Activated CD8-positive, alpha-beta T cell treated with anti-CD3 and anti-CD28 coated beads for 36 hours (primary cell): ENCODE measurements at regions not wholly inside any gene's neighbourhood (a gene's known extent, or its start where the extent isn't known, plus 50 kb on each side); places are given as distances from the start of the nearest gene placed in this dataset.

Experiments
- ATAC-seq: fragments of 200-7000 bp; cut with Tn5 transposase; one replicate; pipeline ENCODE4 v1.10.0; 2021; ENCODE audit warnings: mild to moderate bottlenecking, moderate library complexity
- CTCF ChIA-PET: fragments of 350-600 bp; sonication (Branson Sonifier 250); formaldehyde crosslinking; loops from one replicate; lab custom pipeline; 2021; ENCODE audit warnings: antibody characterized with exemption; lab: Charles Lee
- POLR2A ChIA-PET: fragments of 350-600 bp; sonication (Branson Sonifier 250); formaldehyde crosslinking; loops from one replicate; lab custom pipeline; 2021; ENCODE audit warnings: antibody characterized with exemption; lab: Charles Lee
- DNase-seq: peaks from one replicate; pipeline ENCODE4 v3.0.0-alpha.2; 2020
- H3K27ac Mint-ChIP-seq: one replicate; pipeline ENCODE4 v1.8.0; 2021; ENCODE audit warnings: mild to moderate bottlenecking, mixed read lengths
- H3K27me3 Mint-ChIP-seq: one replicate; pipeline ENCODE4 v1.8.0; 2021; ENCODE audit warnings: mixed read lengths
- H3K36me3 Mint-ChIP-seq: one replicate; pipeline ENCODE4 v1.8.0; 2021; ENCODE audit warnings: low read depth, mixed read lengths
- H3K4me1 Mint-ChIP-seq: one replicate; pipeline ENCODE4 v1.8.0; 2021; ENCODE audit warnings: low read depth, mixed read lengths
- H3K4me3 Mint-ChIP-seq: one replicate; pipeline ENCODE4 v1.8.0; 2021; ENCODE audit warnings: mild to moderate bottlenecking, moderate library complexity, mixed read lengths
- H3K9me3 Mint-ChIP-seq: one replicate; pipeline ENCODE4 v1.8.0; 2021; ENCODE audit warnings: mixed read lengths
- intact Hi-C: fragments of 100-400 bp; cut with micrococcal nuclease; formaldehyde crosslinking; loops from one replicate; pipeline ENCODE4 v1.10.0; 2022
- TF ChIP-seq, protein P1 (sequence below): fragments of 200-600 bp; IDR thresholded peaks from one replicate; pipeline ENCODE4 v1.8.0; 2022; ENCODE audit warnings: antibody characterized with exemption, mild to moderate bottlenecking

GRCh38 chr12:105462831-105463230 lies 132.3 kb downstream of the C12orf75 start:
- CTCF ChIA-PET = no interaction called here
- POLR2A ChIA-PET = interaction anchor here (0.7 kb wide), 1 partner anchor 241 kb away, joined by 3 read pairs; no protein-coding TSS in a partner anchor
- no peak overlapping the region for H3K4me3 Mint-ChIP-seq

DNA sequence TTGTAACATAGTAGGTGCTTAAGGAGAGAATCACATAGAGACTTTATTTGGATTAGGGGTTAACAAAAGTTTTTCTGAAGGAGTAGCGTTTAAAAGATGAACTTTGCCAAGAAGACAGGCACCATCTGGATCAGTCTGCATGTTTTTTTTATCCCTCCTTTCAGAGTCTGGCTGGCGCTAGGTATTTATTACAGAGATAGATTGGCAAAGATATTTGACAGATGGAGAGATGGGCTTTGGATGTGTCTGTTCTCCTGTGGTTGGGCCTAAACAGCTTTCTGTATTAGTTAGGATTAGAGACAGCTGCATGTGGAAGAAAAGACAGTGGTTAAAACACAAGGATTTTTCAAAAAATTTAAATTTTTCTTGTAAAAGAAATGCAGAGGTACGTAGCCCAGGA lies 133.9 kb downstream of the C12orf75 start:
- ChIA-PET CTCF (no interaction called here), POLR2A (no interaction called here)
- H3K4me1 Mint-ChIP-seq = no peaks in the 10 kb centered on the region
- no peak overlapping the region for H3K27ac Mint-ChIP-seq
- intact Hi-C loops = no loop called here
- H3K4me3 Mint-ChIP-seq = no peak overlapping the region
- no peaks in the 10 kb centered on the region for H3K9me3 Mint-ChIP-seq
- TF ChIP-seq, protein P1, sequence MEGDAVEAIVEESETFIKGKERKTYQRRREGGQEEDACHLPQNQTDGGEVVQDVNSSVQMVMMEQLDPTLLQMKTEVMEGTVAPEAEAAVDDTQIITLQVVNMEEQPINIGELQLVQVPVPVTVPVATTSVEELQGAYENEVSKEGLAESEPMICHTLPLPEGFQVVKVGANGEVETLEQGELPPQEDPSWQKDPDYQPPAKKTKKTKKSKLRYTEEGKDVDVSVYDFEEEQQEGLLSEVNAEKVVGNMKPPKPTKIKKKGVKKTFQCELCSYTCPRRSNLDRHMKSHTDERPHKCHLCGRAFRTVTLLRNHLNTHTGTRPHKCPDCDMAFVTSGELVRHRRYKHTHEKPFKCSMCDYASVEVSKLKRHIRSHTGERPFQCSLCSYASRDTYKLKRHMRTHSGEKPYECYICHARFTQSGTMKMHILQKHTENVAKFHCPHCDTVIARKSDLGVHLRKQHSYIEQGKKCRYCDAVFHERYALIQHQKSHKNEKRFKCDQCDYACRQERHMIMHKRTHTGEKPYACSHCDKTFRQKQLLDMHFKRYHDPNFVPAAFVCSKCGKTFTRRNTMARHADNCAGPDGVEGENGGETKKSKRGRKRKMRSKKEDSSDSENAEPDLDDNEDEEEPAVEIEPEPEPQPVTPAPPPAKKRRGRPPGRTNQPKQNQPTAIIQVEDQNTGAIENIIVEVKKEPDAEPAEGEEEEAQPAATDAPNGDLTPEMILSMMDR = no peak
- ATAC-seq (no peak), DNase-seq (no peak)
- H3K27me3 Mint-ChIP-seq = peaks cover 5% of the 10 kb centered on the region
- no peaks in the 10 kb centered on the region for H3K36me3 Mint-ChIP-seq

More at GRCh38 chr12:105462831-105463230, 132.3 kb downstream of the C12orf75 start:
- no peak overlapping the region for H3K27ac Mint-ChIP-seq
- H3K9me3 Mint-ChIP-seq = no peaks in the 10 kb centered on the region
- intact Hi-C loops = no loop called here
- no peak for ATAC-seq
- no peaks in the 10 kb centered on the region for H3K36me3 Mint-ChIP-seq
- no peak for DNase-seq
- H3K27me3 Mint-ChIP-seq = peaks cover 8% of the 10 kb centered on the region
- H3K4me1 Mint-ChIP-seq = no peaks in the 10 kb centered on the region
- TF ChIP-seq, protein P1 = no peak

- H3K36me3 Mint-ChIP-seq = no peaks in the 10 kb centered on the region
- H3K27ac Mint-ChIP-seq = no peak overlapping the region
- no peaks in the 10 kb centered on the region for H3K9me3 Mint-ChIP-seq
- DNase-seq (no peak), ATAC-seq (no peak)
- CTCF ChIA-PET = interaction anchor here (1.2 kb wide), 1 partner anchor 46 kb away, joined by 4 read pairs; no protein-coding TSS in a partner anchor
- TF ChIP-seq, protein P1 = no peak
- POLR2A ChIA-PET = no interaction called here
- H3K27me3 Mint-ChIP-seq = peaks cover 5% of the 10 kb centered on the region
- no peak overlapping the region for H3K4me3 Mint-ChIP-seq
- no peaks in the 10 kb centered on the region for H3K4me1 Mint-ChIP-seq
- intact Hi-C loops = no loop called here
Observed at GRCh38 chr12:105466231-105466900, 135.9 kb downstream of the C12orf75 start.

DNA sequence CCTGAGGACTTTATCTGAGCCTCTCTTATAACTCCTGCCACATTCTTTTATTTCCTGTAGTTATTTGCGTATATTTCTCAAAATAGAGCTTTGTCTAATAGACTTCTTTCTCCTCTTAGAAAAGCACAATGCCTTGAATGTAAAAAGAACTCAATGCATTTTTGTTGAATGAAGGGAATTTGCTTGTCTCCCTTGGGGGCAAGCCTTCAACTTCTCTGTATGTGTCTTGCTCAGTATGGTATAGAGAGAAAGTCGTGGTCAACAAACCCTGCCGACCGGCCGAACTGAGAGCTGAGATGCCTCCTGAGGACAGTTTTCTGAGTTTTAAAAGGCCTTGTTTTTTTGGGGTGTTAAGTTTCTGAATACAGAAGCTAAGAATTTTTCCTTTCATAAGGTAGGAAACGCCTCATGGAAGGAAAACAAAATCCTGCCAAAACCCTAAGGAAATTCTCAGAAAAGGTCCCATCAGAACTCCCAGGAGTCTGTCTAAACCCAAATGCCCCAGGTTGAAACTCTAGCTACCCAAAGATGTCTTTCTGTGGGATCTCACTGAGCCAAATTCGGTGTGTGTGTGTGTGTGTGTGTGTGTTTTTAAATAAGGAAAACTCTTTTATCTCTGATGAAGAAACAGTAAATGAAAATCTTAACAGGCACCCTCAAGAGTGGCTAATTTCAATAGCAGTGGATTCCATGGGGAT lies 136.6 kb downstream of the C12orf75 start:
- DNase-seq = no peak
- Mint-ChIP-seq H3K9me3 (no peaks in the 10 kb centered on the region), H3K4me3 (no peak overlapping the region), H3K36me3 (no peaks in the 10 kb centered on the region), H3K4me1 (no peaks in the 10 kb centered on the region), H3K27me3 (peaks cover 5% of the 10 kb centered on the region), H3K27ac (no peak overlapping the region)
- ATAC-seq = no peak
- CTCF ChIA-PET = interaction anchor here (1.2 kb wide), 1 partner anchor 47 kb away, joined by 4 read pairs; no protein-coding TSS in a partner anchor
- POLR2A ChIA-PET = no interaction called here
- TF ChIP-seq, protein P1 = no peak
- intact Hi-C loops = no loop called here
